Vagina (tissue), 2 donors: ENCODE measurements at regions not wholly inside any gene's neighbourhood (a gene's known extent, or its start where the extent isn't known, plus 50 kb on each side); places are given as distances from the start of the nearest gene placed in this dataset.

Experiments
- CTCF ChIP-seq, 3 experiments: fragments of 450-650 bp in 2 of 3; fragments of 200-600 bp in 1 of 3; sonication (generic) in 1 of 3; IDR thresholded peaks; one replicate each; pipeline ENCODE4 v1.5.1; 2017 to 2019; ENCODE audit warnings: antibody characterized with exemption in 3 of 3, mild to moderate bottlenecking in 2 of 3, moderate library complexity in 2 of 3
- POLR2A ChIP-seq, 2 donors: fragments of 450-650 bp; IDR thresholded peaks; one replicate each; pipeline ENCODE4 v1.6.1; 2017; ENCODE audit warnings: antibody characterized with exemption in 2 of 2, mild to moderate bottlenecking in 2 of 2, moderate library complexity in 2 of 2

GRCh38 chr1:186618401-186619170 lies 61.6 kb downstream of the PTGS2 start:
- TF ChIP-seq CTCF (IDR thresholded peaks at IDR 0.05) (no peak), POLR2A (IDR thresholded peaks at IDR 0.05) (no peak)
